CD4-positive, CD25-positive, alpha-beta regulatory T cell (primary cell): ENCODE measurements at regions not wholly inside any gene's neighbourhood (a gene's known extent, or its start where the extent isn't known, plus 50 kb on each side); places are given as distances from the start of the nearest gene placed in this dataset.

Source experiments
- ATAC-seq, 2 donors: fragments of 150-1000 bp; cut with Tn5 transposase; one replicate each; pipeline ENCODE4 v1.10.0; 2021; ENCODE audit warnings: low read depth in 2 of 2, moderate number of reproducible peaks in 2 of 2, moderate library complexity in 1 of 2
- DNase-seq, 3 donors: peaks; one replicate each; pipeline versions ENCODE4 v3.0.0 to v3.0.0-alpha.2; 2012 to 2022; ENCODE audit warnings: mixed read lengths in 1 of 3
- H3K27ac ChIP-seq: one replicate; pipeline ENCODE4 v1.7.0; 2013; ENCODE audit warnings: mild to moderate bottlenecking, low read length; ENCODE audit not compliant: insufficient read depth, poor library complexity, severe bottlenecking
- H3K27me3 ChIP-seq: one replicate; pipeline ENCODE4 v1.7.0; 2013; ENCODE audit warnings: low read length; ENCODE audit not compliant: control insufficient read depth, insufficient read depth
- H3K36me3 ChIP-seq: one replicate; pipeline ENCODE4 v1.7.0; 2013; ENCODE audit warnings: mild to moderate bottlenecking, low read length, moderate library complexity; ENCODE audit not compliant: control insufficient read depth, insufficient read depth
- H3K4me1 ChIP-seq: 2 replicates; pipeline ENCODE4 v1.7.0; 2013; ENCODE audit warnings: mild to moderate bottlenecking, low read length; ENCODE audit not compliant: insufficient read depth, control insufficient read depth, poor library complexity, severe bottlenecking
- H3K4me3 ChIP-seq: one replicate; pipeline ENCODE4 v1.7.0; 2013; ENCODE audit warnings: low read depth, mild to moderate bottlenecking, low read length, moderate library complexity
- H3K9me3 ChIP-seq, 2 experiments: 1 replicate in 1 of 2; 2 replicates in 1 of 2; pipeline ENCODE4 v1.7.0; 2013; ENCODE audit warnings: low read length in 2 of 2, mild to moderate bottlenecking in 1 of 2, moderate library complexity in 1 of 2; ENCODE audit not compliant: control insufficient read depth in 2 of 2
- H3K27ac Mint-ChIP-seq, 3 donors: one replicate each; pipeline ENCODE4 v1.8.0; 2020 to 2022; ENCODE audit warnings: mild to moderate bottlenecking in 3 of 3, mixed read lengths in 3 of 3, moderate library complexity in 2 of 3
- H3K27me3 Mint-ChIP-seq: one replicate; pipeline ENCODE4 v1.8.0; 2022; ENCODE audit warnings: mild to moderate bottlenecking, mixed read lengths
- H3K36me3 Mint-ChIP-seq: one replicate; pipeline ENCODE4 v1.8.0; 2020; ENCODE audit warnings: mixed read lengths
- H3K4me1 Mint-ChIP-seq, 4 donors: one replicate each; pipeline ENCODE4 v1.8.0; 2020 to 2022; ENCODE audit warnings: mixed read lengths in 4 of 4, mild to moderate bottlenecking in 1 of 4
- H3K4me3 Mint-ChIP-seq, 4 donors: one replicate each; pipeline ENCODE4 v1.8.0; 2020 to 2022; ENCODE audit warnings: mild to moderate bottlenecking in 4 of 4, mixed read lengths in 4 of 4, moderate library complexity in 3 of 4
- H3K9me3 Mint-ChIP-seq, 7 donors: one replicate each; pipeline ENCODE4 v1.8.0; 2020 to 2022; ENCODE audit warnings: mixed read lengths in 7 of 7, mild to moderate bottlenecking in 3 of 7, moderate library complexity in 2 of 7

DNA sequence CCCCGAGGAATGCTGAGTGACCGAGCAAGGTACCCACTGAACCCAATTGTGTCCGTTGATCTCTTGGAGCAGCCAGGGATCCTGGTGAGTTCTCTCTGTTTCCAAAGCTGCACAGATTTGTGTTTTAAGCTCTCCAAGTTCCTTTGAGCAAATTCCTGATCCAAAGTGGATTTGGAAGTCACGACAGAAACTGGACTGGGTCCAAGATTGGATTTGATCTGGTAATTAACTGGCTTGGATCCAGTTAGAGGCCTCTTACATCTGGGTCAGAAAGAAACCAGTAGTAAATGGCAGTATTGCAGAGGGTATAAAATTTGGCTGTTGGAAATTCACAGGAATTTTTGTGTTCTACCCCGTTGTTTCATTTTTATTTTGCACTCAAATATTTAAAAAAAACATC lies 119.5 kb downstream of the PMP22 start:
- H3K4me1 Mint-ChIP-seq = no peaks in the 10 kb centered on the region
- no peak overlapping the region for H3K27ac Mint-ChIP-seq
- no peaks in the 10 kb centered on the region for H3K27me3 ChIP-seq
- no peaks in the 10 kb centered on the region for H3K36me3 Mint-ChIP-seq
- H3K4me3 ChIP-seq = no peak overlapping the region
- no peak overlapping the region for H3K27ac ChIP-seq
- H3K4me3 Mint-ChIP-seq = no peak overlapping the region
- H3K36me3 ChIP-seq = no peaks in the 10 kb centered on the region
- DNase-seq = no peak
- peaks cover 0 to 5% (median 2%) of the 10 kb centered on the region in 7 donors for H3K9me3 Mint-ChIP-seq
- H3K27me3 Mint-ChIP-seq = peaks cover 9% of the 10 kb centered on the region
- H3K4me1 ChIP-seq = no peaks in the 10 kb centered on the region
- H3K9me3 ChIP-seq = no peaks in the 10 kb centered on the region
- ATAC-seq = no peak

DNA sequence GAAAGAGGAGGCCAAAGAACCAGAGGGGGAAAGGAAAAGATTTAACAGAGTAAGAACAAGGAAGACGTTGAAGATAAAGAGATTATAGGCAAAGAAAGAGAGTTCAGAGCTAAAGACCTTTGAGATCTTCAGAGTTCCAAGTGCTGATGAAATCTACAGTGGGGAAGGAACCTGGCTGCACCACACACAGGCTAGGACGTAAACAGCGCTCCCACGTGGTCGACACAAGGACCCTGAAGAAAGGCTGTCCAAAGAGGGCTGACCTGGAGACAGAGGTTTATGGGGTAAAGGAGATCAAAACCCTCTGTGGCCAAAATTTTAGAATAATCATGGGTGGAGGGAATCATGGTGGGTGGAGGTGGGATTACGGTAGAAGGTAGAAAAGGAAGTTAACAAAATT lies 121.6 kb downstream of the PMP22 start:
- H3K4me1 ChIP-seq = no peaks in the 10 kb centered on the region
- ATAC-seq = no peak
- no peaks in the 10 kb centered on the region for H3K36me3 Mint-ChIP-seq

DNA sequence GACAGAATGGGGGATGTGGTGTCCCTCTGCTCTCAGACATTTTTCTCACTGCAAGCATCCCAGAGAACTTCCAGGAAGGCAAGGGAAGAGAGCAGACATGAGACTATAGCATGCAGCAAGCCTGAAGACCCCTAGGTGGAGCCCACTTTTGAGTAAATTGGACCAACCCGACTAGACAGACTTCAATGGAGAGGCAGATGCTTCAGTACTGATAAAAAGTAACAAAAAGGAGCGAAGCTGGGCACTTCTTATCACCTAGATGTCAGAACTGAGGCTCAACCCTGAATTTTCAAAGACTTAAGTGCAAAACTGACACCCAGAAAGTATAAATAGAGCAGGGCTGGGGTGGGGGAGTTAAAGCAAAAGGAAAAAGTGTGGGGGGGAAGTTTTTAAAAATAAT lies 130.8 kb downstream of the PMP22 start:
- H3K27ac Mint-ChIP-seq = no peak overlapping the region

More for the DNA sequence above, 121.6 kb downstream of the PMP22 start:
- Histone ChIP-seq H3K4me3 (no peak overlapping the region), H3K36me3 (no peaks in the 10 kb centered on the region), H3K27me3 (no peaks in the 10 kb centered on the region), H3K27ac (no peak overlapping the region), H3K9me3 (no peaks in the 10 kb centered on the region)
- Mint-ChIP-seq H3K27me3 (no peaks in the 10 kb centered on the region), H3K4me3 (no peak overlapping the region), H3K4me1 (no peaks in the 10 kb centered on the region), H3K27ac (no peak overlapping the region), H3K9me3 (peaks cover 0 to 5% (median 2%) of the 10 kb centered on the region in 7 donors)
- no peak for DNase-seq

DNA sequence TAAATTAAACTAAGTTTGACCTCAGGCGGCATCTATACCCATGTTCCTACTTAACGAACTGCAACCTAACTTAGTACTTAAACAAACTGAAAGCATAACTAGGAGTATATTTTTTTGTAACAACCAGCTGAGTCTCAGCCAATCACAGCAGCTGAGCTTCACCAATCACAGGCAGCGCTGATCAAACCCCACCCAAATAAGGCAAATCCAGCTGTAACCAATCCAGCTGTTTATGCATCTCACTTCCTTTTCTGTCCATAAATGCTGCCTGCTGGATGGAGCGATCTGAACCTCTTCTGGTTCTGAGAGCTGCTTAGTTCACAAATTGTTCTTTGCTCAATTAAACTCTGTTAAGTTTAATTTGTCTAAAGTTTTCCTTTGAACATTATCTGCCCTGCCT lies 131.3 kb downstream of the PMP22 start:
- peaks cover 3% of the 10 kb centered on the region for H3K27me3 ChIP-seq
- no peaks in the 10 kb centered on the region for H3K4me1 ChIP-seq
- no peaks in the 10 kb centered on the region for H3K9me3 ChIP-seq
- no peaks in the 10 kb centered on the region for H3K36me3 ChIP-seq
- Mint-ChIP-seq H3K4me3 (no peak overlapping the region), H3K9me3 (no peaks in the 10 kb centered on the region), H3K27me3 (peaks cover 14% of the 10 kb centered on the region), H3K27ac (no peak overlapping the region), H3K36me3 (no peaks in the 10 kb centered on the region), H3K4me1 (no peaks in the 10 kb centered on the region)
- DNase-seq (no peak), ATAC-seq (no peak)
- no peak overlapping the region for H3K4me3 ChIP-seq
- H3K27ac ChIP-seq = no peak overlapping the region

More for the DNA sequence above, 130.8 kb downstream of the PMP22 start:
- DNase-seq (no peak), ATAC-seq (no peak)
- Histone ChIP-seq H3K4me1 (no peaks in the 10 kb centered on the region), H3K4me3 (no peak overlapping the region), H3K36me3 (no peaks in the 10 kb centered on the region), H3K9me3 (no peaks in the 10 kb centered on the region), H3K27ac (no peak overlapping the region), H3K27me3 (no peaks in the 10 kb centered on the region)
- no peak overlapping the region for H3K4me3 Mint-ChIP-seq
- no peaks in the 10 kb centered on the region for H3K9me3 Mint-ChIP-seq
- no peaks in the 10 kb centered on the region for H3K36me3 Mint-ChIP-seq
- no peaks in the 10 kb centered on the region for H3K4me1 Mint-ChIP-seq
- peaks cover 14% of the 10 kb centered on the region for H3K27me3 Mint-ChIP-seq

DNA sequence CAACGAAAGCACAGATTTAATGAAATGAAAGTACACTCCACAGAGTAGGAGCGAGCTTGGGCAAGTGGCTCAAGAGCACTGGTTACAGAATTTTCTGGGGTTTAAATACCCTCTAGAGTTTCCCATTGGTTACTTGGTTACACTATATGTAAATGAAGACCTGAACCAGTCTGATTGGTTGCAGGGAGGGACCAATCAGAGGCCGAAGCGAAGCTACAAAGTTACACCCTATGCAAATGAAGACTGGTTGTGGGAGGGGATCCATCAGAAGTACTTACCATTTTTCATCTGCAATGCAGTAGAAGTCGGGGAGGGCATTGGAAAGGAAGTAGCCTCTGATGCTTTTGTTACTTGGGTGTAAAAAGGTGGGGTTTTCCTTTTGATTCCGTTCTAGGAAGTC lies 132.0 kb downstream of the PMP22 start:
- Histone ChIP-seq H3K4me1 (no peaks in the 10 kb centered on the region), H3K36me3 (no peaks in the 10 kb centered on the region), H3K4me3 (no peak overlapping the region), H3K9me3 (no peaks in the 10 kb centered on the region), H3K27me3 (peaks cover 3% of the 10 kb centered on the region), H3K27ac (no peak overlapping the region)
- peaks cover 14% of the 10 kb centered on the region for H3K27me3 Mint-ChIP-seq
- DNase-seq (no peak), ATAC-seq (no peak)
- no peak overlapping the region for H3K4me3 Mint-ChIP-seq
- H3K36me3 Mint-ChIP-seq = no peaks in the 10 kb centered on the region
- no peak overlapping the region for H3K27ac Mint-ChIP-seq
- no peaks in the 10 kb centered on the region for H3K9me3 Mint-ChIP-seq
- no peaks in the 10 kb centered on the region for H3K4me1 Mint-ChIP-seq

DNA sequence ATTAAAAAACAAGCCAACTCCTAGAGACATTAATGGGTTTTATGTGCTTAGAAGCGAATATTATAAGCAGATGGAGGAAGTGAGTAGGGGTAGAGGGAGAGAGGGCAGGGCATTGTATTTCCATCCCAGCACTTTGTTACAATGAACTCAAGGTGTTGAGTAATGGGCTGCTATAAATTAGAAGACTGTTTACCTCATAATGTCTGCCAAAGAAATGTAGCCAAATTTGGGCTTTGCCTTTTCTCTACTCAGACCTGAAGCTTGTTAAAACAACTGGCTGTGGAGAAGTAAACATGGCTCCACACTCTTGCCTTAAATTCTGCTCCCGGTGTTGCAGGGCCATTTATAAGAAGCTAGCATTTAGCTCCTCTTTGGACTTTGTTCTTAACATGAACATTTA lies 134.7 kb downstream of the PMP22 start:
- H3K4me1 Mint-ChIP-seq = no peaks in the 10 kb centered on the region
- H3K27me3 ChIP-seq = peaks cover 3% of the 10 kb centered on the region
- H3K27me3 Mint-ChIP-seq = peaks cover 14% of the 10 kb centered on the region
- no peaks in the 10 kb centered on the region for H3K36me3 Mint-ChIP-seq
- H3K9me3 ChIP-seq = no peaks in the 10 kb centered on the region
- H3K4me3 Mint-ChIP-seq = no peak overlapping the region
- H3K36me3 ChIP-seq = no peaks in the 10 kb centered on the region
- no peak overlapping the region for H3K4me3 ChIP-seq
- H3K4me1 ChIP-seq = no peaks in the 10 kb centered on the region
- ATAC-seq = no peak
- H3K27ac ChIP-seq = no peak overlapping the region
- H3K9me3 Mint-ChIP-seq = no peaks in the 10 kb centered on the region
- DNase-seq = no peak
- no peak overlapping the region for H3K27ac Mint-ChIP-seq

DNA sequence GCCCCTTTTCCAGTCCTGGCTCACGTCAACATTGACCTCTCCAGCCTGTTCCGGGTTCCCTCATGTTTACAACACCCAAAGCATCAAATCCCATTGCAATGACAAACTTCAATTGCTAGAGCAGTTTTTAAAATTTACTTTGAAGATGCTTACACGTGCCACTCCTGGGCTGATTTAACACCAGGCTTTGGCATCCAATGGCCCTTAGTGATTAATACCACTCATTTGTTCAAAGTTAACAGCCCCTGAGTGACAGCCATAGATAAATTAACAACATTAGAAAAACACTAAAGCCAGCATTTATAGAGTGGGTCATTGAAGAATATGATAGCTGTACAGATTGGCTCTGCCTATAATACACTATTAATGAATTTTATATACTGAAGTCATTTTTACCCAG lies 135.1 kb downstream of the PMP22 start:
- Mint-ChIP-seq H3K27ac (no peak overlapping the region), H3K4me3 (no peak overlapping the region), H3K27me3 (peaks cover 14% of the 10 kb centered on the region), H3K4me1 (no peaks in the 10 kb centered on the region), H3K36me3 (no peaks in the 10 kb centered on the region), H3K9me3 (no peaks in the 10 kb centered on the region)
- no peaks in the 10 kb centered on the region for H3K4me1 ChIP-seq
- H3K27ac ChIP-seq = no peak overlapping the region
- H3K9me3 ChIP-seq = no peaks in the 10 kb centered on the region
- peaks cover 3% of the 10 kb centered on the region for H3K27me3 ChIP-seq
- ATAC-seq (no peak), DNase-seq (no peak)
- H3K36me3 ChIP-seq = no peaks in the 10 kb centered on the region
- H3K4me3 ChIP-seq = no peak overlapping the region

DNA sequence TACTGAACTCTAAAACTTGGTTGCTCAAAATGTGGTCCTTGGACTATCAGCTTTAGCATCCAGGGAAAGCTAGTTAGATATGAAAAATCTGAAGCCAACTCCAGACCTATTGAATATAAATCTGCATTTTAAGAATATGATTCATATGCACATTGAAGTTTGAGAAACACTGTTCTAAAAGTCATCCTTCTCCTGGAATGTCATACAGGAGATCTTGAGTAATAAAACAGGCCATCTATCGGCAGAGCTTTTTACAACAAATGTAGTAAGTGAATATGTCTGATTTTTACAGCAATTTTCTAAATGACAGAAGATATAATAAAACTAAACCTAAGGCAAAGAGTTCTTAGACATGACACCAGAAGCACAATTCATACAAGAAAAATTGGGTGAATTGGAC lies 140.4 kb downstream of the PMP22 start:
- ATAC-seq = no peak
- Histone ChIP-seq H3K36me3 (no peaks in the 10 kb centered on the region), H3K4me3 (no peak overlapping the region), H3K27ac (no peak overlapping the region), H3K27me3 (peaks cover 3% of the 10 kb centered on the region), H3K9me3 (no peaks in the 10 kb centered on the region), H3K4me1 (no peaks in the 10 kb centered on the region)
- Mint-ChIP-seq H3K27ac (no peak overlapping the region), H3K4me1 (no peaks in the 10 kb centered on the region), H3K4me3 (no peak overlapping the region), H3K9me3 (peaks cover 0 to 2% (median 0%) of the 10 kb centered on the region in 7 donors), H3K36me3 (no peaks in the 10 kb centered on the region), H3K27me3 (peaks cover 12% of the 10 kb centered on the region)
- DNase-seq = no peak
